Gastroesophageal sphincter (tissue), 3 donors: ENCODE measurements at regions not wholly inside any gene's neighbourhood (a gene's known extent, or its start where the extent isn't known, plus 50 kb on each side); places are given as distances from the start of the nearest gene placed in this dataset.

Source experiments
- CTCF ChIP-seq, 4 experiments: fragments of 200-600 bp in 2 of 4; fragments of 450-650 bp in 2 of 4; sonication (generic) in 1 of 4; IDR thresholded peaks; one replicate each; pipeline ENCODE4 v1.5.1; 2017 to 2019; ENCODE audit warnings: antibody characterized with exemption in 4 of 4, mild to moderate bottlenecking in 2 of 4, moderate library complexity in 2 of 4
- EP300 ChIP-seq: sonication (generic); formaldehyde crosslinking; IDR thresholded peaks from one replicate; pipeline ENCODE4 v1.6.1; 2017; ENCODE audit warnings: antibody characterized with exemption, mild to moderate bottlenecking

GRCh38 chr18:40473221-40474029 lies 1481.6 kb upstream of the PIK3C3 start:
- no peak for TF ChIP-seq EP300
- no peak for TF ChIP-seq CTCF (IDR thresholded peaks at IDR 0.05)
